SK-N-SH (cell line): ENCODE measurements at regions not wholly inside any gene's neighbourhood (a gene's known extent, or its start where the extent isn't known, plus 50 kb on each side); places are given as distances from the start of the nearest gene placed in this dataset.

Source experiments
- CTCF ChIP-seq: fragments of 200-600 bp; sonication (generic); IDR thresholded peaks from 2 replicates; pipeline ENCODE4 v1.6.1; 2017; ENCODE audit warnings: antibody characterized with exemption, mild to moderate bottlenecking, moderate library complexity
- FOXJ3 ChIP-seq: sonication (generic); formaldehyde crosslinking; IDR thresholded peaks from 2 replicates; pipeline ENCODE4 v1.5.1; 2020; ENCODE audit warnings: mild to moderate bottlenecking, missing genetic modification reagents
- RXRA ChIP-seq: IDR thresholded peaks from 2 replicates; pipeline ENCODE4 v1.4.0; 2012; ENCODE audit warnings: low read depth, mild to moderate bottlenecking, borderline replicate concordance
- TAF1 ChIP-seq: IDR thresholded peaks from 2 replicates; pipeline ENCODE4 v1.6.1; 2012; ENCODE audit warnings: low read depth, mild to moderate bottlenecking, low read length, moderate library complexity, borderline replicate concordance
- USF1 ChIP-seq: IDR thresholded peaks from 2 replicates; pipeline ENCODE4 v1.4.0; 2012; ENCODE audit warnings: low read depth, borderline replicate concordance

- no peak for TF ChIP-seq FOXJ3 (CRISPR knock-in tag)
- TF ChIP-seq CTCF: no peak
- no peak for TF ChIP-seq TAF1
- no peak for TF ChIP-seq RXRA
- TF ChIP-seq USF1: no peak
Measured at GRCh38 chr6:126743076-126743475, 375.4 kb upstream of the RSPO3 start.
